NOMO-1 treated with dmso at 0.1 percent for 144 hours (cell line): ENCODE measurements at regions not wholly inside any gene's neighbourhood (a gene's known extent, or its start where the extent isn't known, plus 50 kb on each side); places are given as distances from the start of the nearest gene placed in this dataset.

Source experiments
- DNase-seq: peaks from one replicate; lab custom pipeline; 2025; ENCODE audit not compliant: unreplicated experiment; lab: John Stamatoyannopoulos, UW

GRCh38 chr5:62689599-62690368 is 111.2 kb downstream of the LRRC70 start:
- DNase-seq = peak; percentile 51

GRCh38 chr5:62686692-62687091 is 108.1 kb downstream of the LRRC70 start:
- DNase-seq = no peak

GRCh38 chr5:62685221-62685620 is 106.6 kb downstream of the LRRC70 start:
- DNase-seq = no peak

- no peak for DNase-seq
Measured at GRCh38 chr5:62684310-62684709, 105.7 kb downstream of the LRRC70 start.

- no peak for DNase-seq
Measured at GRCh38 chr5:62682059-62682458, 103.4 kb downstream of the LRRC70 start.

- no peak for DNase-seq
Measured at GRCh38 chr5:62681117-62681850, 102.7 kb downstream of the LRRC70 start.

GRCh38 chr5:62680121-62680520 is 101.5 kb downstream of the LRRC70 start:
- no peak for DNase-seq
